IPS-15b (cell line): ENCODE measurements at regions not wholly inside any gene's neighbourhood (a gene's known extent, or its start where the extent isn't known, plus 50 kb on each side); places are given as distances from the start of the nearest gene placed in this dataset.
A peak's percentile ranks its signal among the peaks of the same experiment; 100 is the strongest.

Experiments
- H3K27me3 ChIP-seq: one replicate; pipeline ENCODE4 v1.6.1; 2013; ENCODE audit warnings: low read length; ENCODE audit not compliant: control insufficient read depth, insufficient read depth
- H3K36me3 ChIP-seq: one replicate; pipeline ENCODE4 v1.6.1; 2013; ENCODE audit warnings: low read length; ENCODE audit not compliant: control insufficient read depth, insufficient read depth
- H3K4me1 ChIP-seq: one replicate; pipeline ENCODE4 v1.6.1; 2013; ENCODE audit warnings: mild to moderate bottlenecking, low read length; ENCODE audit not compliant: control insufficient read depth, insufficient read depth
- H3K4me3 ChIP-seq: one replicate; pipeline ENCODE4 v1.5.1; 2013; ENCODE audit warnings: low read depth, low read length
- H3K9ac ChIP-seq: one replicate; pipeline ENCODE4 v1.6.1; 2013; ENCODE audit warnings: low read depth, mild to moderate bottlenecking, low read length
- H3K9me3 ChIP-seq: one replicate; pipeline ENCODE4 v1.6.1; 2013; ENCODE audit warnings: mild to moderate bottlenecking, low read length; ENCODE audit not compliant: control insufficient read depth, insufficient read depth

- Histone ChIP-seq H3K4me1 (no peaks in the 10 kb centered on the region), H3K36me3 (no peaks in the 10 kb centered on the region), H3K27me3 (no peaks in the 10 kb centered on the region), H3K9me3 (no peaks in the 10 kb centered on the region), H3K9ac (no peak overlapping the region), H3K4me3 (no peak overlapping the region)
Observed at GRCh38 chr10:52992567-52992966, 220.0 kb upstream of the MBL2 start.

DNA sequence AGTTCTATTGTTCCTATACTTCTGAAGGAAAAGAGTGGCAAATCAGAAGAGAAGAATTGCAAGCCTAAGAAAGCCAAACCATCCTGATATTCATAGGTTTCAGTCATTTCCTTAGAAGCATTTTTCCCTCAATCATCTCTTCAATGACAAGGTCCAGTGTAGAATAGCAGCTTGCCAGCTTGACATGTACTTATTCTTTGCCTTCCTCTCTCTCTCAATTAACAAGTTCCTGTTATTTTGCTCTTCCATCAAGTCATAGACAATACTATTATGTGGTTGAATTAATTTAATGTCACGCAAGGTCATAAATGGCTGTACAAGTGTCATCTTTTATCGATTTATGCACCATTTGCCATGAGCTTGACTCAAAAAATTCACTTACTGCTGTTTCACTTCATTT is 216.3 kb upstream of the MBL2 start:
- Histone ChIP-seq H3K9ac (no peak overlapping the region), H3K36me3 (no peaks in the 10 kb centered on the region), H3K4me3 (no peak overlapping the region), H3K27me3 (no peaks in the 10 kb centered on the region), H3K4me1 (no peaks in the 10 kb centered on the region), H3K9me3 (no peaks in the 10 kb centered on the region)

- Histone ChIP-seq H3K9ac (no peak overlapping the region), H3K4me1 (no peaks in the 10 kb centered on the region), H3K9me3 (no peaks in the 10 kb centered on the region)
Observed at GRCh38 chr10:52986125-52986524, 213.5 kb upstream of the MBL2 start.

GRCh38 chr10:52984169-52984568 is 211.6 kb upstream of the MBL2 start:
- Histone ChIP-seq H3K36me3 (no peaks in the 10 kb centered on the region), H3K4me1 (no peaks in the 10 kb centered on the region), H3K9me3 (no peaks in the 10 kb centered on the region), H3K27me3 (no peaks in the 10 kb centered on the region), H3K9ac (no peak overlapping the region), H3K4me3 (no peak overlapping the region)

More at GRCh38 chr10:52986125-52986524, 213.5 kb upstream of the MBL2 start:
- Histone ChIP-seq H3K4me3 (no peak overlapping the region), H3K36me3 (no peaks in the 10 kb centered on the region), H3K27me3 (no peaks in the 10 kb centered on the region)

DNA sequence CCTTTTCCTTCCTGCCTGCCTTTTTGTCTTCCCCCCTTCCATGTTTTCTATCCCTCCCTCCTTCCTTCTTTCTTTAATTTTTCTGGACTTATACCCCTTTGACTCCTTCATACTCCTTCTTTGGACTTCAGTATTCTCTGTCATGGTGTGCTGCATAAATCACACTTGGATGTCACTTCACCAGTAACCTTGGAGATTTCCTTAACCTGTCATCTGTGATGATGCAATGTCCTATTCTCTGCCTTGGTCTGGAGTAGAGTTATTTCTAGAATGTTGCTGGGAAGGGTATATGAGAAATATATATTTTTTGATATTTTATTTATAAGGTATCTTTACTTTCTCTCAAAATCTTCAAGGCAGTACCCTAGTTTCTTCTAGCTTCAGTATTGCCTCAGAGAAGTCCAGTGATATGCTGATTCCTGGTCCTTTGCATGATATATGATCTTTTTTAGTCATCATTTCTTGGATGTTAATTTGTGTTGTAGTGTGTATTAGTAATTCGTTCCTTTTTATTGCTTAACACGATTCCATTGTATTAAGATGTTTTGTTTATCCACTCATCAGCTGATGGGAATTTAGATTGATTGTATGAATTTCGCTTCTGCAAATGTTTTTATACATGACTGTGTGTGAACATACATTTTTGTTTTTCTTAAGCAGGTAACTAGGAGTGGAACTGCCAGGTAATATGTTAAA is 206.9 kb upstream of the MBL2 start:
- no peaks in the 10 kb centered on the region for H3K4me1 ChIP-seq
- H3K27me3 ChIP-seq: no peaks in the 10 kb centered on the region
- H3K9me3 ChIP-seq: no peaks in the 10 kb centered on the region
- H3K9ac ChIP-seq: no peak overlapping the region
- H3K36me3 ChIP-seq: no peaks in the 10 kb centered on the region
- H3K4me3 ChIP-seq: no peak overlapping the region

DNA sequence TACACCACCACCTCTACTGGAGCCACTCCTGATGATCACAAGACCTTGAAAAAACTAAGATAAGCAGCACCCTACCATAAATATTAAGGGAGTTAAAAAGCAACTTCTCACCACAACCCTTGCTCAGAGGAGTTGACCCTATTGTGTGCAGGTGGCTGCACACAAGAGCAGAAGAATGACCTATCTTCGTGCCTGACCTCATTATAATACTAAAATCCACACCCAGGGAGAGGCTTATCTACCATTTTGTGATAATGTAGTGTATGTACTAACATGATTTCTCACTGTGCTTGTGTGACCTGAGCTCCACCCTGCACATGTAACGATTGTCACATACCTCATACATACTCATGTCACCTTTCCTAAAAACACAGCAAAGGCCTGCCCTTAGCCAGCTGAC is 205.0 kb upstream of the MBL2 start:
- Histone ChIP-seq H3K9me3 (no peaks in the 10 kb centered on the region), H3K4me3 (no peak overlapping the region), H3K27me3 (no peaks in the 10 kb centered on the region), H3K4me1 (no peaks in the 10 kb centered on the region), H3K9ac (no peak overlapping the region), H3K36me3 (no peaks in the 10 kb centered on the region)

DNA sequence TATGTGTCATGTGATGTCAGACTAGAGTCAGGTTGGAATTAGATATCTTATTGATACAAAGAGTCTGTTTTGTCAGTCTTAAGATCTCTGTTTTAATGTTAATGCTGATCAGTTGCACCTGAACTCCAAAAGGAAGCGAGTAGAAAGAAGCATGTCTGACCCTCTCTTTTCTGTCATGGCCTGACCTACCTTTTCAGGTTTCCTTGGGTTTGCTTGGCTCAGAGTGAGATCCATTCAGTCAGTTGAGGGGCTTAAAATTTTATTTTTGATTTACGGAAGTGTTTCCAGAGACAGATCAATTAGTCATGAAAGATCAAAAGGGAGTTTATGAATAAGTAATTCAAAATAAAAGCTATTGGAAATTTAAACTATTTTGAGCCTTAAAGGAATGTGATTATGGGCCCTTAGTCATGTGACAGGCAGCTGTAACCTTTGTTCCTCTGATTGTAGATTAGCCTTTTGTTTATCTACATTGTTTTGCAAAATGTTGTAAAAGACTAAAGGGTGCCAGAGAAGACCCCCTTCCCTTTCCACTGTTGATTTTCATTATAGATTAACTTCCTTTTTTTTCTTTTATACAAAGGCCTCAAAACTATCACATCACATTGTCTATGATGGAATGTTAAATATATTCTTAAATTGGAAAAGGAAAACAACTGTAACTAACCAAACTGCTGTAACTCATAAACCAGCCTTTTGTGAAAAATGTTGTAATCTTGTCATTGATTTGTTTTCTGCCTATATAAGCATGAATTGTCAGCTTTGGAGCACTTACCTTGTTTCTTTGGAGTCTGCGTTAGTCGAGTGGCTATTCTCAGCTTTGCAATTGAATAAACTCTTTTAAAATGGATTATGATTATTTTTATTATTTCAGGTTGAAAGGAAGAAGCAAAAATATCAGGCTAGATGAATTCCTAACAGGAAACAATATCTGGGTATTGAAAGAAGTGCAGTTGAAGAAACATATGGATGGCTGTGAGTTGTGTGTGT is 195.5 kb upstream of the MBL2 start:
- H3K36me3 ChIP-seq: no peaks in the 10 kb centered on the region
- H3K4me3 ChIP-seq: no peak overlapping the region
- H3K9me3 ChIP-seq: peaks cover 11% of the 10 kb centered on the region
- H3K27me3 ChIP-seq: no peaks in the 10 kb centered on the region
- no peak overlapping the region for H3K9ac ChIP-seq
- peaks cover 30% of the 10 kb centered on the region for H3K4me1 ChIP-seq

DNA sequence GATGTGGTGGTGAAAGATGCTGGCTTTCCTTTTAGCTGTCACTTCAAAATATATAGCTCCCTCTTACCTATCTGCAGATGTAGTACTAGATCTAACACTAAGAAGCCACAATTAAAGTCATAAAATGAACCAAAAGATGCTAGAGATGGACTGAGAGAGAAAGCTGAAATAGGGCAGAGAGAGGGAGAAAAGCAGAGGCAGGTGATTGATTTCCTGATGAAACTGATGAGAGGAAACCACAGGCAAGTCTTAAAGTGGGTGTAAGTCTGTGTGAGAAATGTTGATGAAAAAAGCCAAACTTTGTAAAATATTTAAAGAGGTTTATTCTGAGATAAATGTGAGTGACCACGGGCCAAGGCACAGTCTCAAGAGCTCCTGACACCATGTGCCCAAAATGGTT is 194.3 kb upstream of the MBL2 start:
- H3K4me1 ChIP-seq: peaks cover 30% of the 10 kb centered on the region
- no peak overlapping the region for H3K4me3 ChIP-seq

DNA sequence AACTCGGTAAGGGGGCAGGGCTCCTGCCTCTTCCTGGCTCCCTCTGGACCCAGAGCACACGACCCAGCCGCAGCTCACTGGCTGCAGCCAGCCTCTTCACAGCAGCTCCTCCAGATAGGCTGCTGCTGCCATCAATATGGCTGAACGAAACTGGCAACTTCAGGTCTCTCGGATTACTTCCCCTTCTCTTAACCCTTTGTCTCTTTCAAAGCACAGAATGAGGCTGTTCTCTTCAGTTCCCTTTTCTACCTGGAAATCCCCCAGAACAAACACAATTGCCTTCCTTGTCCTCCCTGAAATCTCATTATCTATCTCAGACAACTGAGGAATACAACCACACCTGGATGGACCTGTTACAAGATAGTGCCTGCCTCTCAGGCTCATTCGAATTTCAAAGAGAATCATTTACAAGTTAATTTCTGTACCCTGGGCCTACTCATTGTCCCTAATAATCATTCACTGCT is 193.4 kb upstream of the MBL2 start:
- H3K27me3 ChIP-seq: no peaks in the 10 kb centered on the region
- no peaks in the 10 kb centered on the region for H3K9me3 ChIP-seq
- no peaks in the 10 kb centered on the region for H3K36me3 ChIP-seq
- H3K9ac ChIP-seq: peak overlapping the region; percentile 57
- no peak overlapping the region for H3K4me3 ChIP-seq
- peaks cover 30% of the 10 kb centered on the region for H3K4me1 ChIP-seq

More for the DNA sequence above, 194.3 kb upstream of the MBL2 start:
- H3K36me3 ChIP-seq: no peaks in the 10 kb centered on the region
- H3K9me3 ChIP-seq: peaks cover 6% of the 10 kb centered on the region
- H3K27me3 ChIP-seq: no peaks in the 10 kb centered on the region
- H3K9ac ChIP-seq: no peak overlapping the region

DNA sequence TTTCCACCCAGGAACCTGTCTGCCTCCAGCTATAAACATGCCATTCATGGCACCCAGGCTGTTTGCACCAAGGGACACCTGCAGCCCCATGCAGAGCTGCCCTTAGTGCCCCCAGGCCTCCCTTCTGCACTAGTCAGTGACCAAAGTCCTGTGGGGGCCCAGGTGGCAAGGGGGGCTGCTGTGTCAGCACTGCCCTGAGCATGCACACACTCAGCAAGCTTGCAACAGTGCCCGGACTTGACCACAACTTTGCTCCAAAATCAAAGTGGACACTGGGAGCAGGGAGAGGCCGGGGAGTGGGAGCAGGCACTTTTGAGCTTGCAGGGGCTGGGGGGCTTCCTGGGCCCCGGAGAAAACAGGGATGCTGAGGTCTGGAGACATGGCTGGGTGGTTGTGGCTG is 192.9 kb upstream of the MBL2 start:
- peaks cover 30% of the 10 kb centered on the region for H3K4me1 ChIP-seq
- H3K4me3 ChIP-seq: no peak overlapping the region
- H3K36me3 ChIP-seq: no peaks in the 10 kb centered on the region
- no peaks in the 10 kb centered on the region for H3K9me3 ChIP-seq
- no peaks in the 10 kb centered on the region for H3K27me3 ChIP-seq
- peak overlapping the region; percentile 57 for H3K9ac ChIP-seq

DNA sequence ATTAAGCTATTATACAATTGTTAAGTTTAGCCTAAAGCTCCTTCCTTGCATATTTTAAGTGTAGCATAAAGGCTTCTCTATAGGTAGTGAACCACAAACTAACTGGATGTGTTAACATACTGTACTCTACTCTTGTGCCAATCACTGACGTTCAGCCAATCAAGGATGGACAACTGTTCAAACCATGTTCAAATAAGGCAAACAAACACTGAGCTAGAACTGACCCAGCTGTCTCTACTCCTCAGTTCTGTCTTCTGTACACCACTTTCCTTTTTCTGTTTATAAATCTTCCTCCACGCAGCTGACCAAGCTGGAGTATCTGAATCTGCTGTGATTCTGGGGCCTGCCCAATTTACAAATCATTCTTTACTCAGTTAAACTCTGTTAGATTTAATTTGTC is 188.7 kb upstream of the MBL2 start:
- H3K9ac ChIP-seq: no peak overlapping the region
- H3K27me3 ChIP-seq: no peaks in the 10 kb centered on the region
- H3K4me1 ChIP-seq: peaks cover 3% of the 10 kb centered on the region
- H3K36me3 ChIP-seq: no peaks in the 10 kb centered on the region
- H3K4me3 ChIP-seq: peak overlapping the region; percentile 2
- H3K9me3 ChIP-seq: no peaks in the 10 kb centered on the region

GRCh38 chr10:52959810-52960209 is 187.2 kb upstream of the MBL2 start:
- H3K36me3 ChIP-seq: no peaks in the 10 kb centered on the region
- no peaks in the 10 kb centered on the region for H3K27me3 ChIP-seq
- H3K9ac ChIP-seq: no peak overlapping the region
- no peaks in the 10 kb centered on the region for H3K4me1 ChIP-seq
- no peak overlapping the region for H3K4me3 ChIP-seq
- H3K9me3 ChIP-seq: no peaks in the 10 kb centered on the region
